ENCODE measurements at regions not wholly inside any gene's neighbourhood (a gene's known extent, or its start where the extent isn't known, plus 50 kb on each side); places are given as distances from the start of the nearest gene placed in this dataset.

DNA sequence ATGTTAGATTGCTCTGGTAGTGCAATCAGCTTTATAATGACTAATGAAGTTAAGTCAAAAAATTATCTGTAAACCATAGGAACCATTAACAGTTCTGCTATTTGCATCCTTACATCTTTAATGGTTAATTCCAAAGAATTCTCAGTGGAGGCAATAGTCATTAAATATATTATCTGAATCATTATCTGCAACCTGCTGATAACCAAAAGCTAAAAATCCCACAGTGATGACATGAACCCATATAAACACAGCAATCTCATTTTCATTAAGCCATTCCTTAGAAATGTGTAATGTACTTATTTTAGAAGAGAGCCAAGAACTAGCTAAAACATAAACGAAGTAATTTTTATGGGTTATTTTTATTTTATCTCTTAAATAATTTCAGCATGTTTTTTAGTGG is 60.2 kb downstream of the MAGEB16 start:
- peak in 1 of 2 donors; percentile 6 for DNase-seq

GRCh38 chrX:35858906-35859305 is 60.6 kb upstream of the CFAP47 start:
- no peak for DNase-seq

- no peak for DNase-seq
Measured at GRCh38 chrX:35868501-35868900, 51.0 kb upstream of the CFAP47 start.

All from right lung (tissue), 2 donors.